Neuronal stem cell (in vitro differentiated cells): ENCODE measurements at regions not wholly inside any gene's neighbourhood (a gene's known extent, or its start where the extent isn't known, plus 50 kb on each side); places are given as distances from the start of the nearest gene placed in this dataset.

Source experiments
- DNase-seq: peaks from one replicate; pipeline ENCODE4 v3.0.0-alpha.2; 2013; ENCODE audit warnings: low spot score
- H2AFZ ChIP-seq: one replicate; pipeline ENCODE4 v1.6.1; 2013; ENCODE audit warnings: mild to moderate bottlenecking, low read length, inconsistent platforms
- H2AK5ac ChIP-seq: 2 replicates; pipeline ENCODE4 v1.6.1; 2013; ENCODE audit warnings: low read depth, mild to moderate bottlenecking, inconsistent platforms, low read length, moderate library complexity, mixed read lengths
- H2BK120ac ChIP-seq: 2 replicates; pipeline ENCODE4 v1.6.1; 2013; ENCODE audit warnings: low read depth, mild to moderate bottlenecking, inconsistent platforms, low read length, moderate library complexity, mixed read lengths
- H2BK12ac ChIP-seq: one replicate; pipeline ENCODE4 v1.6.1; 2013; ENCODE audit warnings: low read length, inconsistent platforms
- H2BK15ac ChIP-seq: 2 replicates; pipeline ENCODE4 v1.6.1; 2013; ENCODE audit warnings: mild to moderate bottlenecking, low read length, inconsistent platforms, mixed read lengths
- H2BK5ac ChIP-seq: one replicate; pipeline ENCODE4 v1.6.1; 2013; ENCODE audit warnings: inconsistent platforms, mild to moderate bottlenecking, low read length, moderate library complexity
- H3K14ac ChIP-seq: one replicate; pipeline ENCODE4 v1.6.1; 2013; ENCODE audit warnings: low read length, inconsistent platforms
- H3K18ac ChIP-seq: 2 replicates; pipeline ENCODE4 v1.6.1; 2013; ENCODE audit warnings: low read length, inconsistent platforms
- H3K23ac ChIP-seq: 2 replicates; pipeline ENCODE4 v1.6.1; 2013; ENCODE audit warnings: low read depth, mild to moderate bottlenecking, mixed read lengths, low read length, inconsistent platforms; ENCODE audit not compliant: poor library complexity
- H3K27ac ChIP-seq: replicated peaks from 3 replicates; pipeline ENCODE4 v1.5.1; 2013; ENCODE audit warnings: low read length, inconsistent platforms
- H3K27me3 ChIP-seq, 3 experiments: 2 replicates each; pipeline ENCODE4 v1.6.1; 2013; ENCODE audit warnings: low read length in 3 of 3, mild to moderate bottlenecking in 2 of 3, inconsistent platforms in 1 of 3, low read depth in 1 of 3, mixed read lengths in 1 of 3, moderate library complexity in 1 of 3; ENCODE audit not compliant: control insufficient read depth in 3 of 3, insufficient read depth in 3 of 3
- H3K36me3 ChIP-seq, 2 donors: replicated peaks in 1 of 2; 2 replicates each; pipeline ENCODE4 v1.6.1; 2013; ENCODE audit warnings: low read length in 2 of 2; ENCODE audit not compliant: control insufficient read depth in 2 of 2, insufficient read depth in 2 of 2
- H3K4ac ChIP-seq: 2 replicates; pipeline ENCODE4 v1.6.1; 2013; ENCODE audit warnings: inconsistent platforms, mild to moderate bottlenecking, low read length, moderate library complexity
- H3K4me1 ChIP-seq, 2 donors: 1 replicate in 1 of 2; 2 replicates in 1 of 2; pipeline ENCODE4 v1.6.1; 2013; ENCODE audit warnings: low read length in 2 of 2, low read depth in 1 of 2; ENCODE audit not compliant: control insufficient read depth in 2 of 2, insufficient read depth in 1 of 2
- H3K4me2 ChIP-seq: one replicate; pipeline ENCODE4 v1.6.1; 2013; ENCODE audit warnings: mild to moderate bottlenecking, low read length, inconsistent platforms; ENCODE audit not compliant: insufficient read depth, poor library complexity, severe bottlenecking
- H3K4me3 ChIP-seq, 2 donors: 2 replicates each; pipeline ENCODE4 v1.5.1; 2013; ENCODE audit warnings: low read length in 2 of 2, mild to moderate bottlenecking in 2 of 2, inconsistent platforms in 1 of 2, moderate library complexity in 1 of 2
- H3K79me1 ChIP-seq: one replicate; pipeline ENCODE4 v1.6.1; 2013; ENCODE audit warnings: low read depth, mild to moderate bottlenecking, inconsistent platforms, low read length, moderate library complexity
- H3K9ac ChIP-seq: one replicate; pipeline ENCODE4 v1.6.1; 2013; ENCODE audit warnings: mild to moderate bottlenecking, low read depth, low read length, inconsistent platforms; ENCODE audit not compliant: poor library complexity
- H3K9me3 ChIP-seq, 2 donors: replicated peaks in 1 of 2; 2 replicates each; pipeline versions ENCODE3 to v1.6.1; 2013; ENCODE audit warnings: low read length in 2 of 2, mild to moderate bottlenecking in 2 of 2, inconsistent platforms in 1 of 2, low read depth in 1 of 2, mixed read lengths in 1 of 2, moderate library complexity in 1 of 2; ENCODE audit not compliant: control insufficient read depth in 2 of 2, insufficient read depth in 1 of 2
- H4K8ac ChIP-seq: one replicate; pipeline ENCODE4 v1.6.1; 2013; ENCODE audit warnings: low read depth, mild to moderate bottlenecking, inconsistent platforms, low read length, moderate library complexity
- H4K91ac ChIP-seq: one replicate; pipeline ENCODE4 v1.6.1; 2013; ENCODE audit warnings: low read length, low read depth, mild to moderate bottlenecking, inconsistent platforms; ENCODE audit not compliant: poor library complexity
- WGBS, 2 donors: extraction: QIAGEN DNeasy Blood & Tissue Kit; methylation state at CpG; one replicate each; pipeline ENCODE4 v1.1.7; 2013; ENCODE audit warnings: missing lambda C conversion rate in 2 of 2, mixed read lengths in 1 of 2; ENCODE audit not compliant: insufficient read length in 2 of 2, insufficient replicate concordance in 1 of 2; ENCODE audit errors: extremely low coverage in 2 of 2; 5-methylcytosine and 5-hydroxymethylcytosine counted together

DNA sequence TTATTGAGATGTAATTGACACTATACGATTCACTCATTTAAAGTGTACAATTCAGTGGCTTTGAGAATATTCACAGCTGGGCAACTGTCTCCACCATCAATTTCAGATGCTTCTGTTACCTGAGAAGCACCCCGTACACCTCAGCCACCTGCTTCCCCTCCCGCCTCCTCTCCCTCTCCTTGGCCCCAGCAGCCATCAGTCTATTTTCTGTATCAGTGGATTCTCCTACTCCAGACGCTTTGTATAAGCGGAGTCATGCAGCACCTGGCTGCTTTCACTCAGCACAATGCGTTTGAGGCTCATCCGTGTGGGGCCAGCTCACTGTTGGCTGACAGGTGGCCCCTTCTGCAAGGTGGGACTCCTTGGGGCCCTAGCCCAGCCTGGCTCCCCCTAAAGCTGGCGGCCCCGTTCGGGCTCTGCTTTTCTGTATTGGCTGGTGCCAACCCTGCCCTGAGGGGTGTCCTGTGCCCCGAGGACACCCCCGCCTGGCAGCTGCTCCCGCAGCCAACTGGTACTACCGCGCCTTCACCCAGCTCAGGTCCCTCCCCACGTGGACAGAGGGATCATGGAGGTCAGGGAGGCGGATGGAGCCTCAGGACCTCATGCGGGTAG, 124.4 kb upstream of the COL5A1 start:
- H2BK12ac ChIP-seq: no peak overlapping the region
- peaks cover 2 to 8% of the 10 kb centered on the region in 2 donors for H3K9me3 ChIP-seq
- no peak overlapping the region for H3K14ac ChIP-seq
- no peak overlapping the region for H3K18ac ChIP-seq
- no peak overlapping the region for H3K4me3 ChIP-seq
- H3K27ac ChIP-seq: no peak overlapping the region
- H3K9ac ChIP-seq: no peak overlapping the region
- no peak overlapping the region for H4K91ac ChIP-seq
- no peak overlapping the region for H3K4me2 ChIP-seq
- WGBS, 2 donors: no CpG with 5 or more reads among the region's 18 CpGs
- H3K27me3 ChIP-seq: peaks cover 0 to 6% (median 0%) of the 10 kb centered on the region in 3 experiments
- no peak for DNase-seq
- H3K36me3 ChIP-seq: no peaks in the 10 kb centered on the region
- H3K4ac ChIP-seq: no peak overlapping the region
- H3K23ac ChIP-seq: no peak overlapping the region
- no peaks in the 10 kb centered on the region for H3K79me1 ChIP-seq
- no peak overlapping the region for H2BK5ac ChIP-seq
- peaks cover 0 to 1% of the 10 kb centered on the region in 2 donors for H3K4me1 ChIP-seq
- H2AK5ac ChIP-seq: no peak overlapping the region
- H2AFZ ChIP-seq: no peak overlapping the region
- no peak overlapping the region for H4K8ac ChIP-seq
- H2BK120ac ChIP-seq: no peak overlapping the region
- no peak overlapping the region for H2BK15ac ChIP-seq

DNA sequence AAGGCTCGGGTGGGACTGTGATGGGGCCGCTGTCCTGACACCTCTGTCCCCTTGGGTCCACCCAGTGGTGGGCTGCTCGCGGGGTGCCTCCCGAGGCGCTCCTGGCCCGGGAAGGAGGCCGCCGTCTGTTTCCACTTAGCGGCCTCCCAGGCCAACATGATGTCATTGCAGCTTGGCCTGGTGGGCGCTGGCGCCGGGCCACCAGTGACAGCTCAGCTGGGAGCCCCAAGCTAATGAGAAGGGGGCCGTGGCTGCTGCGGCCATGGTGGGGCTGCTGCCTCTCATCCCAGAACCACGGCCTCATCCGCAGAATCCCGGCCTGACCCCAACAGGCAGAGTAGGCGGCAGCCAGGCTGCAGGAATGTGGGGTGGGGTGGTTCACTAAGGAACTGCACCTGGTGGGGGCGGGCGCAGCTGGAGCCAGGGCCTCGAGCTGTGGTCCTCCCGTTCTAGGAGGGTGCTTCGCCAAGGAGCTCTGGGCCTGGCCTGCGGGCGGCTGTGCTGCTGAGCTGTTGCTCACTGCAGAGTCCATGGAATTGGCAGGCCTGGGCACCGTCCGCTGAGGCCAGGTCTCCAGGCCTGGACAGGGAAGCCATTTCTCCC, 123.5 kb upstream of the COL5A1 start:
- Histone ChIP-seq H4K91ac (no peak overlapping the region), H3K27ac (no peak overlapping the region), H2BK12ac (no peak overlapping the region), H4K8ac (no peak overlapping the region), H2BK15ac (no peak overlapping the region), H3K9me3 (peaks cover 2 to 8% of the 10 kb centered on the region in 2 donors), H2AK5ac (peak overlapping the region; percentile 67), H3K27me3 (peaks cover 0 to 6% (median 0%) of the 10 kb centered on the region in 3 experiments), H3K23ac (no peak overlapping the region), H3K4me3 (no peak overlapping the region), H3K4me1 (peaks cover 0 to 1% of the 10 kb centered on the region in 2 donors), H2BK120ac (peak overlapping the region; percentile 11), H3K4me2 (no peak overlapping the region), H3K9ac (no peak overlapping the region), H3K79me1 (no peaks in the 10 kb centered on the region), H3K18ac (no peak overlapping the region), H2AFZ (no peak overlapping the region), H3K14ac (no peak overlapping the region), H2BK5ac (no peak overlapping the region), H3K36me3 (no peaks in the 10 kb centered on the region), H3K4ac (no peak overlapping the region)
- no peak for DNase-seq
- WGBS, 2 donors: no CpG with 5 or more reads among the region's 28 CpGs

DNA sequence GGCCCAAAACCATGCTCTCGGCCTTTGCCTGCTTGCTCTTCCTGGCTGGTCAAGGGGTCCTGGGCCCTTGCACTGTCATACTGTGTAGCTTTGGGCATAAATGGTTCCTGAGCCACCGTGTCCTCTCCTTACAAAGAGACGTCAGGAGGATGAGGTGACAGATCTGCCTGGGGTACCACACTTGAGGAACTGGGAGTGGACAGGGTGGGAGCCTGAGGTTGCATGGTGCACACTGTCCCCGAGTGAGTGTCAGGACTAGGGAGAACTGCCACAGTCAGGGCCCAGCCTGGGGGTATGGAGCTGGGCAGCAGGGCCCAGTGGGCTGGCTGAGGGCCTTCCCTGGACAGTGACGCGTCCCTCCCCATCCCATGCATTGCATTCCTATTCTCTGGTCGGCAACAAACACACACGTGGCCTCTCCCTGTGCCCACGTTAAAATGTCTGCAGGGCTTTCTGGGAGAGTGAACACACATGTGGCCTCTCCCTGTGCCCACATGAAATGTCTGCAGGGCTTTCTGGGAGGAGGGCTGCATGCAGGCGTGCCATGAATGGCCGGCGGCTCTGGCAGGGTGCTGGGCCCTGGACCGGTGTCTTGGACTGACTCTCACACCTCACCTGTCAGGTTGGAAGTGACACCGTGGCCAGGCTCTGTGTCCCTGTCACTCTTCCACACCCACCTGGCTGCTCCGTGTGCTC, 122.1 kb upstream of the COL5A1 start:
- Histone ChIP-seq H2BK15ac (no peak overlapping the region), H3K4me3 (no peak overlapping the region), H3K9me3 (peaks cover 2 to 5% of the 10 kb centered on the region in 2 donors), H3K4me1 (peaks cover 0 to 1% of the 10 kb centered on the region in 2 donors), H3K9ac (peak overlapping the region; percentile 25), H4K8ac (no peak overlapping the region), H3K14ac (peak overlapping the region; percentile 14), H3K4me2 (no peak overlapping the region), H3K36me3 (no peaks in the 10 kb centered on the region), H4K91ac (no peak overlapping the region), H3K4ac (no peak overlapping the region), H3K27ac (no peak overlapping the region), H2BK5ac (no peak overlapping the region), H3K27me3 (peaks cover 0 to 6% (median 0%) of the 10 kb centered on the region in 3 experiments), H3K79me1 (no peaks in the 10 kb centered on the region), H3K23ac (peak overlapping the region; percentile 23), H3K18ac (peak overlapping the region; percentile 35), H2BK120ac (no peak overlapping the region), H2AFZ (no peak overlapping the region), H2AK5ac (peak overlapping the region; percentile 21), H2BK12ac (no peak overlapping the region)
- DNase-seq: no peak
- WGBS, 2 donors: no CpG with 5 or more reads among the region's 15 CpGs

DNA sequence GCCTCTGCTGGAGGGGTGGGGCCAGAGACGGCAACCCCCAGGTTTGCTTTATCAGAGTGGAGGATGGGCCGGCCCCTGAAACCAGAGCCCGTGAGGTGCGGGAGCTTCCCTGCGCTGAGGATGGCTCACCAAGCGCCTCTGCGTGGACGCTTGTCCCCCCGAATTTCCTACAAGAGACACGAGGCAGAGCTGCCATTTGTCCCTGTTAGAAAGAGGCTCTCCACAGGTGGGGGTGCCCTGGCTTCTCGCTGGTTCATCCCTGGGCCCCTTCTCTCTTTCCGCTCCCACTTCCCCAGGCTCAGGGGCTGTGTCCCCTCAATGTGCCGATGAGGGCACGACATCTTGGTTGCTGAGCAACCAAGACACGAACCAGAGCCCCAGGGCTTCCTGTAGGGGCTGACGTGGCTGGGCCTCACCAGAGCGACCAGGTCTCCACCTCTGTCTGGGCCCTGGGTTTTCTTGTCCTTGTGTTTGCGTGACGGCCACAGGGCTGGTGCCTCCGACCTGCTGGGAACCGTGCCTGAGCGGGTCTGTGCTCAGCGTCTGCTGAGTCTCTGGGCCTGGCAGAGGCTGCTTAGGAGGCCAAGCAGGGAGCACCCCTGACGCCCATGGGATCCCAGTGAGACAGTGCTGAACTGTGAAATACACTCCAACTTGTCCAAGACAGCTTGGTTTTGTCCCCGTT, 119.6 kb upstream of the COL5A1 start:
- H2BK5ac ChIP-seq: no peak overlapping the region
- H3K14ac ChIP-seq: no peak overlapping the region
- H3K4me3 ChIP-seq: no peak overlapping the region
- no peak overlapping the region for H2BK12ac ChIP-seq
- H3K4ac ChIP-seq: no peak overlapping the region
- H3K9me3 ChIP-seq: peaks cover 2 to 5% of the 10 kb centered on the region in 2 donors
- no peak overlapping the region for H3K9ac ChIP-seq
- no peak overlapping the region for H3K27ac ChIP-seq
- H4K8ac ChIP-seq: no peak overlapping the region
- H4K91ac ChIP-seq: no peak overlapping the region
- peak overlapping the region; percentile 8 for H2AFZ ChIP-seq
- no peak overlapping the region for H3K4me2 ChIP-seq
- H3K36me3 ChIP-seq: no peaks in the 10 kb centered on the region
- WGBS, 2 donors: no CpG with 5 or more reads among the region's 25 CpGs
- no peaks in the 10 kb centered on the region for H3K79me1 ChIP-seq
- no peak overlapping the region for H2BK15ac ChIP-seq
- H3K27me3 ChIP-seq: no peaks in the 10 kb centered on the region
- peak overlapping the region; percentile 12 for H2BK120ac ChIP-seq
- H3K18ac ChIP-seq: peak overlapping the region; percentile 4
- no peaks in the 10 kb centered on the region for H3K4me1 ChIP-seq
- DNase-seq: no peak
- no peak overlapping the region for H3K23ac ChIP-seq
- H2AK5ac ChIP-seq: no peak overlapping the region
